IgD-negative memory B cell (primary cell): ENCODE measurements at regions not wholly inside any gene's neighbourhood (a gene's known extent, or its start where the extent isn't known, plus 50 kb on each side); places are given as distances from the start of the nearest gene placed in this dataset.

ENCODE experiments used
- H3K27ac Mint-ChIP-seq, 3 donors: one replicate each; pipeline ENCODE4 v1.8.0; 2020 to 2022; ENCODE audit warnings: mild to moderate bottlenecking in 3 of 3, mixed read lengths in 3 of 3, moderate library complexity in 1 of 3
- H3K27me3 Mint-ChIP-seq: one replicate; pipeline ENCODE4 v1.8.0; 2021; ENCODE audit warnings: mixed read lengths
- H3K36me3 Mint-ChIP-seq: one replicate; pipeline ENCODE4 v1.8.0; 2020; ENCODE audit warnings: mild to moderate bottlenecking, mixed read lengths
- H3K4me1 Mint-ChIP-seq, 3 donors: one replicate each; pipeline ENCODE4 v1.8.0; 2020 to 2022; ENCODE audit warnings: mixed read lengths in 3 of 3, mild to moderate bottlenecking in 1 of 3
- H3K4me3 Mint-ChIP-seq, 4 donors: one replicate each; pipeline ENCODE4 v1.8.0; 2020 to 2022; ENCODE audit warnings: mild to moderate bottlenecking in 4 of 4, mixed read lengths in 4 of 4, moderate library complexity in 3 of 4
- H3K9me3 Mint-ChIP-seq, 3 donors: one replicate each; pipeline ENCODE4 v1.8.0; 2020 to 2021; ENCODE audit warnings: mixed read lengths in 3 of 3, mild to moderate bottlenecking in 1 of 3

GRCh38 chr20:59499863-59500262 lies 104.5 kb upstream of the PHACTR3 start:
- Mint-ChIP-seq H3K27ac (no peak overlapping the region), H3K4me3 (no peak overlapping the region)

GRCh38 chr20:59508729-59509128 lies 95.6 kb upstream of the PHACTR3 start:
- Mint-ChIP-seq H3K9me3 (peaks cover 0 to 5% (median 0%) of the 10 kb centered on the region in 3 donors), H3K4me3 (no peak overlapping the region), H3K4me1 (peaks cover 0 to 2% (median 0%) of the 10 kb centered on the region in 3 donors), H3K36me3 (no peaks in the 10 kb centered on the region), H3K27me3 (peaks cover 3% of the 10 kb centered on the region), H3K27ac (no peak overlapping the region)

More at GRCh38 chr20:59499863-59500262, 104.5 kb upstream of the PHACTR3 start:
- Mint-ChIP-seq H3K27me3 (peaks cover 6% of the 10 kb centered on the region), H3K9me3 (peaks cover 0 to 16% (median 0%) of the 10 kb centered on the region in 3 donors), H3K4me1 (no peaks in the 10 kb centered on the region), H3K36me3 (no peaks in the 10 kb centered on the region)

- Mint-ChIP-seq H3K27ac (no peak overlapping the region), H3K4me1 (no peaks in the 10 kb centered on the region), H3K4me3 (no peak overlapping the region), H3K36me3 (no peaks in the 10 kb centered on the region), H3K27me3 (peaks cover 25% of the 10 kb centered on the region), H3K9me3 (no peaks in the 10 kb centered on the region)
Observed at GRCh38 chr20:59512651-59513050, 91.7 kb upstream of the PHACTR3 start.

- H3K9me3 Mint-ChIP-seq, result no peaks in the 10 kb centered on the region
- no peaks in the 10 kb centered on the region for H3K4me1 Mint-ChIP-seq
- H3K36me3 Mint-ChIP-seq, result no peaks in the 10 kb centered on the region
- H3K27ac Mint-ChIP-seq, result no peak overlapping the region
- peaks cover 28% of the 10 kb centered on the region for H3K27me3 Mint-ChIP-seq
- H3K4me3 Mint-ChIP-seq, result no peak overlapping the region
Observed at GRCh38 chr20:59514554-59514953, 89.8 kb upstream of the PHACTR3 start.

- Mint-ChIP-seq H3K27ac (no peak overlapping the region), H3K4me3 (no peak overlapping the region), H3K36me3 (no peaks in the 10 kb centered on the region), H3K27me3 (peaks cover 28% of the 10 kb centered on the region), H3K9me3 (no peaks in the 10 kb centered on the region), H3K4me1 (no peaks in the 10 kb centered on the region)
Observed at GRCh38 chr20:59515013-59515905, 89.1 kb upstream of the PHACTR3 start.

- no peak overlapping the region for H3K4me3 Mint-ChIP-seq
- no peaks in the 10 kb centered on the region for H3K4me1 Mint-ChIP-seq
- H3K36me3 Mint-ChIP-seq, result no peaks in the 10 kb centered on the region
- H3K9me3 Mint-ChIP-seq, result no peaks in the 10 kb centered on the region
- peaks cover 30% of the 10 kb centered on the region for H3K27me3 Mint-ChIP-seq
- H3K27ac Mint-ChIP-seq, result no peak overlapping the region
Observed at GRCh38 chr20:59515906-59516209, 88.5 kb upstream of the PHACTR3 start.

- no peaks in the 10 kb centered on the region for H3K36me3 Mint-ChIP-seq
- H3K4me1 Mint-ChIP-seq, result no peaks in the 10 kb centered on the region
- peaks cover 30% of the 10 kb centered on the region for H3K27me3 Mint-ChIP-seq
- H3K4me3 Mint-ChIP-seq, result no peak overlapping the region
- H3K9me3 Mint-ChIP-seq, result no peaks in the 10 kb centered on the region
- H3K27ac Mint-ChIP-seq, result no peak overlapping the region
Observed at GRCh38 chr20:59518881-59519706, 85.2 kb upstream of the PHACTR3 start.

- Mint-ChIP-seq H3K27ac (no peak overlapping the region), H3K4me3 (no peak overlapping the region), H3K36me3 (no peaks in the 10 kb centered on the region), H3K9me3 (no peaks in the 10 kb centered on the region), H3K4me1 (no peaks in the 10 kb centered on the region), H3K27me3 (peaks cover 29% of the 10 kb centered on the region)
Observed at GRCh38 chr20:59519707-59520014, 84.7 kb upstream of the PHACTR3 start.

- H3K4me1 Mint-ChIP-seq, result peaks cover 0 to 2% (median 0%) of the 10 kb centered on the region in 3 donors
- H3K27ac Mint-ChIP-seq, result no peak overlapping the region
- H3K27me3 Mint-ChIP-seq, result peaks cover 33% of the 10 kb centered on the region
- H3K36me3 Mint-ChIP-seq, result no peaks in the 10 kb centered on the region
- no peak overlapping the region for H3K4me3 Mint-ChIP-seq
- H3K9me3 Mint-ChIP-seq, result no peaks in the 10 kb centered on the region
Observed at GRCh38 chr20:59520814-59521213, 83.5 kb upstream of the PHACTR3 start.

GRCh38 chr20:59525500-59526241 lies 78.7 kb upstream of the PHACTR3 start:
- Mint-ChIP-seq H3K9me3 (peaks cover 0 to 2% (median 0%) of the 10 kb centered on the region in 3 donors), H3K36me3 (no peaks in the 10 kb centered on the region), H3K27ac (peak overlapping the region in 1 of 3 donors; percentile 82), H3K27me3 (peaks cover 14% of the 10 kb centered on the region), H3K4me1 (peaks cover 0 to 2% (median 0%) of the 10 kb centered on the region in 3 donors), H3K4me3 (no peak overlapping the region)

- no peak overlapping the region for H3K4me3 Mint-ChIP-seq
- peaks cover 9% of the 10 kb centered on the region for H3K27me3 Mint-ChIP-seq
- H3K27ac Mint-ChIP-seq, result no peak overlapping the region
- H3K36me3 Mint-ChIP-seq, result no peaks in the 10 kb centered on the region
- H3K4me1 Mint-ChIP-seq, result peaks cover 0 to 2% (median 0%) of the 10 kb centered on the region in 3 donors
- H3K9me3 Mint-ChIP-seq, result peaks cover 0 to 4% (median 2%) of the 10 kb centered on the region in 3 donors
Observed at GRCh38 chr20:59526242-59527225, 77.8 kb upstream of the PHACTR3 start.

- H3K4me1 Mint-ChIP-seq, result no peaks in the 10 kb centered on the region
- no peak overlapping the region for H3K27ac Mint-ChIP-seq
- no peak overlapping the region for H3K4me3 Mint-ChIP-seq
- peaks cover 0 to 4% (median 2%) of the 10 kb centered on the region in 3 donors for H3K9me3 Mint-ChIP-seq
- no peaks in the 10 kb centered on the region for H3K36me3 Mint-ChIP-seq
- H3K27me3 Mint-ChIP-seq, result peaks cover under 1% of the 10 kb centered on the region
Observed at GRCh38 chr20:59530782-59531181, 73.6 kb upstream of the PHACTR3 start.

GRCh38 chr20:59537991-59538390 lies 66.3 kb upstream of the PHACTR3 start:
- Mint-ChIP-seq H3K27ac (no peak overlapping the region), H3K36me3 (no peaks in the 10 kb centered on the region), H3K9me3 (peaks cover 6 to 17% (median 10%) of the 10 kb centered on the region in 3 donors), H3K27me3 (no peaks in the 10 kb centered on the region), H3K4me1 (no peaks in the 10 kb centered on the region), H3K4me3 (no peak overlapping the region)

- peaks cover 7% of the 10 kb centered on the region for H3K27me3 Mint-ChIP-seq
- H3K27ac Mint-ChIP-seq, result no peak overlapping the region
- H3K9me3 Mint-ChIP-seq, result peaks cover 0 to 3% (median 2%) of the 10 kb centered on the region in 3 donors
- H3K4me3 Mint-ChIP-seq, result no peak overlapping the region
- no peaks in the 10 kb centered on the region for H3K36me3 Mint-ChIP-seq
- H3K4me1 Mint-ChIP-seq, result no peaks in the 10 kb centered on the region
Observed at GRCh38 chr20:59547596-59547995, 56.7 kb upstream of the PHACTR3 start.
